GM21825 (cell line): ENCODE measurements at regions not wholly inside any gene's neighbourhood (a gene's known extent, or its start where the extent isn't known, plus 50 kb on each side); places are given as distances from the start of the nearest gene placed in this dataset.

Experiments used
- ATAC-seq: cut with Tn5 transposase; IDR thresholded peaks from one replicate; pipeline ENCODE4 v1.9.1; 2021; ENCODE audit warnings: mild to moderate bottlenecking, moderate library complexity; ENCODE audit not compliant: unreplicated experiment

- ATAC-seq, result no peak
Observed at GRCh38 chr5:164360589-164360988, 855.2 kb downstream of the MAT2B start.

- ATAC-seq, result no peak
Observed at GRCh38 chr5:164361986-164362385, 856.6 kb downstream of the MAT2B start.

- no peak for ATAC-seq
Observed at GRCh38 chr5:164362835-164363234, 857.4 kb downstream of the MAT2B start.

GRCh38 chr5:164364237-164365208 is 859.1 kb downstream of the MAT2B start:
- ATAC-seq, result no peak

- ATAC-seq, result no peak
Observed at GRCh38 chr5:164370841-164371240, 865.4 kb downstream of the MAT2B start.

- ATAC-seq, result no peak
Observed at GRCh38 chr5:164372892-164373291, 867.5 kb downstream of the MAT2B start.

GRCh38 chr5:164373876-164374275 is 868.5 kb downstream of the MAT2B start:
- ATAC-seq, result no peak

GRCh38 chr5:164375051-164375450 is 869.6 kb downstream of the MAT2B start:
- ATAC-seq, result no peak

- ATAC-seq, result no peak
Observed at GRCh38 chr5:164376843-164377242, 871.4 kb downstream of the MAT2B start.

GRCh38 chr5:164377746-164378145 is 872.3 kb downstream of the MAT2B start:
- no peak for ATAC-seq

GRCh38 chr5:164383662-164384061 is 878.2 kb downstream of the MAT2B start:
- ATAC-seq, result no peak

GRCh38 chr5:164392531-164392930 is 887.1 kb downstream of the MAT2B start:
- ATAC-seq, result no peak

GRCh38 chr5:164394686-164395194 is 889.3 kb downstream of the MAT2B start:
- ATAC-seq, result no peak

GRCh38 chr5:164412531-164412930 is 907.1 kb downstream of the MAT2B start:
- ATAC-seq, result no peak

- ATAC-seq, result no peak
Observed at GRCh38 chr5:164420161-164420560, 914.7 kb downstream of the MAT2B start.

GRCh38 chr5:164422400-164422799 is 917.0 kb downstream of the MAT2B start:
- no peak for ATAC-seq

- ATAC-seq, result no peak
Observed at GRCh38 chr5:164431634-164432304, 926.4 kb downstream of the MAT2B start.

GRCh38 chr5:164433106-164433870 is 927.9 kb downstream of the MAT2B start:
- no peak for ATAC-seq

GRCh38 chr5:164435576-164435975 is 930.2 kb downstream of the MAT2B start:
- ATAC-seq, result no peak

GRCh38 chr5:164439799-164440198 is 934.4 kb downstream of the MAT2B start:
- ATAC-seq, result no peak

GRCh38 chr5:164449460-164449859 is 944.0 kb downstream of the MAT2B start:
- no peak for ATAC-seq
